HG02973 (cell line): ENCODE measurements at regions not wholly inside any gene's neighbourhood (a gene's known extent, or its start where the extent isn't known, plus 50 kb on each side); places are given as distances from the start of the nearest gene placed in this dataset.

Experiments used
- ATAC-seq: cut with Tn5 transposase; IDR thresholded peaks from one replicate; pipeline ENCODE4 v1.9.1; 2021; ENCODE audit warnings: moderate library complexity; ENCODE audit not compliant: unreplicated experiment

DNA sequence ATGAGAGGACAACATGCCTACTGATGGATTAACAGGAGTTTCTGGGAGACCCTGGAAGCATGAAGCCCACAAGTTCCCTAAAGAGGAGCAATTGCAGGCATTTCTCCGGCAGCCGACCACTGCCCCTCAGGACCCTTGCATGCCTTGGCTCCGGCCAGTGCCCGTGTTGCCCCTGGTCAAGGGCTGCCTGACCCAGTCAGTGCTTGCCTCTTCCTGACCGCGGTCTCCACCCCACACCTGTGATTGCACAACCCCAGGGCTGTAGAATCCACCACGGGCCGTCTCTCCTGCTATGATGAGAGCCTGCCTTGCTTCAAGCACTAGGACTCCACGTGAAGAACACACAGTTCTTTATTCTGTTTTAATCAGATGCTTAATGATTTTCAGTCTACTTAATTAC, 127.5 kb downstream of the GLI2 start:
- ATAC-seq: no peak

DNA sequence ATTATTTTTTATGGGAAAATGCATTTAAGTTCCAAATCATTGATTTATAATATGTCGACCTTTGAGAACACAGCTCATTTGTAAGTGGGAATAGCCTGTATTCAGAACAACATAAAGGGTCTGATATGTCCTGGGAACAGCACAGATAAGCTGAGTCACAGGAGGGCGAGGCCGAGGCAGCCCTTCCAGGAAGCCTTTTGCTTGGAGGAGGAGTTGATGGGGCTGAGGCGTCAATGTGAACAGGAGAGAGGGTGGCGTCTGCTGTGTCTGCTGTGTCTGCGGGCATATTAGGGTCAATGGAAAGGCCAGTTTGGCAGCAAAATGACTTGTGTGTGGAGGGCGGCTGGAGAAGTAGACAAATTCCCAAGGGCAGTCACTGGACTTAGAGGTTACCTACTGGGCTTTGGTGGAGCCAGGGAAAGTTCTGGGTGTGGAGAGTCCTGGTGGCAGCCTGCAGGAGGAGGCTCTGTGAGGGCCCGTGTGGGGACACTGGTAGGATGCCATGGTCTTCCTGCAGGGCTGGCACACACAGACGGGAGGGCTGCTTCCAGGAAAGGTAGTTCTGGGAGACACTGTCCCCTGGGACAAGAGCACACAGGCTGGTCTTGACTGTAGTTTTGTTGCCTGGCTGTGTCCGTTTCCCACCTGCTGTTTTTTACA, 128.1 kb downstream of the GLI2 start:
- ATAC-seq: no peak

DNA sequence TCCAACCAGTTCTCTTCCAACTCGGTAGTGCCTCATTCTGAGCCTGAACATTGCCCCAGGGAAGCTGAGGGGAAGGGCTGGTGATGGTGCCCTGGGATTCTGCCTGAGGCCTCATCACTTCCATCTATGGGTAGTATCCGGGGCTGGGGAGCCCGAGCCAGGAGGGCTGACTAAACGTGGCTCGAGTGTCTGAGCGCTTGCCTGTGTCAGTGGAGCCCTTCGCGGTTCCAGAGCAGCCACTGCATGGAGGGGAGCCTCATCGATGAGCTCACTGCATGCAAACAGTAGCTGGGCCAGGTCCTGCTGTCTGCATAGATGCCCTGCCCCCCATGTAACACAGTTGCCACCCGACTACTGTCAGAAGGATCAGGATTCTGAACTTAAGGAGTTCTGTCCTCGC, 129.3 kb downstream of the GLI2 start:
- ATAC-seq: no peak

DNA sequence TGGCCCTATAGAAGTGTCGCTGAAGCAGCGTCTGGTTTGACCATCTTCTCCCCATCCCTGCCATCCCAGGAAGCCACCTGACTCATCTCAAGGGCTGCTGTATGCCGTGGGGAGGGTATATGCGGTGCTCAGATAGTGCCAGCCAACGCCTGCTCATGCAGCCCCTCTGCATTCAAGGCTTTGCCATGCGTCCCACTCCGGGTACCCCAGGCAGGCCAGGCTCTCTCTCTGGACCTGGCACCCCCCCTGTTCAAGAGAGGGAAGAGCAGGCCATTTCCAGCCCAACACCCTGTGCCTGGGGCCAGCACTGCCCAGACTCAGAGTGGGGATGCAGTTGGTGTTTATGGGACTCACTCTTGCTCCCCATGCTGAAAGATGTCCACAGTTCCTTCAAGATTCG, 130.0 kb downstream of the GLI2 start:
- no peak for ATAC-seq

DNA sequence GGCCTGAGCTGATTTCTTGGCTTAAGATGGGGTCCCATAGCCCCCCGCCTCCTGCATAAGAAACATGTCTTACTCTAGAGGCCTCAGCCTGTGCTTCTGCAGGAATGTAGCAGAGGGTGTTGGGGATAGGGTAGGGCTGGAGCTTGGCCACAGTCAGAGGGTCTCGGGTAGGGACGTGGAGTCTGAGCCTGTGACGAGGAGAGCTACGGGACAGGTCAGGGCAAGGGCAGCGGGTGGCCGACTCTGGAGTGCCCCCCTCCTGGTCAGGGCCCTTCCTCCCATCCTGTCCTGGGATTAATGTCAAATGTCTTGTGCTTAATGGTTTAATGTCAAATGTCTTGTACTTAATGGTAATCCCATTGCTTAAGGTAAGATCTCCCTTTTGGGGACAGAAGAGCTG, 130.4 kb downstream of the GLI2 start:
- no peak for ATAC-seq

DNA sequence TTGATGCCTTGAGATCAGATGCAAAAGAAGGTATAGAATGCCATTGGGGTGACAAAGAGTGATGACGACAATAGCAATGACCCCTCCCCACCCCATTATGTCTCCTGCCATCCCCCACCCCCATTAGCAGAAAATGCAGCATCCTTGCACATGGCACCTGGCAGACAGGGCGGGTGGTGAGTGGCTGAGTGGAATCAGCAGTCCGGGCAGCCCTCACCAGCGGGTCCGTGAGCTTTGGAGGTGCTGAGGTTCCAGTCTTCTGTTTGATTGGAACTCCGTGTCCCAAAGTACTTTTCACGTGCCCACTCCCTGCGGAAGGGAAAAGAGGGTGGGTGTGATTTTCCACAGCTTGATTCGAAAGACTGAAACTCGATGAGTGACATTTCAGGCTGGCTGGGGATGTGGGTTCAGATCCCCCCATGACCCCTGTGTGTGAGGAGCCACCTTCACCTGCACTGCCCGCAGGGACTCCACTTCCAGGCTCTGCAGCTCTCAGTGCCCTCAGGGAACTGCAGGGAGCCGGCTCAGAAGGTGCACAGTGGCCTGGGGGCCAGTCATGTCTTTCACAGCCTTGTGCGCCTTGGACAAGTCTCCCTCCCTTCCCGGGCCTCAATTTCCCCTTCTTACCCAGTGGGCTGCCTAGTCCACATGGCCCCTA, 130.9 kb downstream of the GLI2 start:
- no peak for ATAC-seq

DNA sequence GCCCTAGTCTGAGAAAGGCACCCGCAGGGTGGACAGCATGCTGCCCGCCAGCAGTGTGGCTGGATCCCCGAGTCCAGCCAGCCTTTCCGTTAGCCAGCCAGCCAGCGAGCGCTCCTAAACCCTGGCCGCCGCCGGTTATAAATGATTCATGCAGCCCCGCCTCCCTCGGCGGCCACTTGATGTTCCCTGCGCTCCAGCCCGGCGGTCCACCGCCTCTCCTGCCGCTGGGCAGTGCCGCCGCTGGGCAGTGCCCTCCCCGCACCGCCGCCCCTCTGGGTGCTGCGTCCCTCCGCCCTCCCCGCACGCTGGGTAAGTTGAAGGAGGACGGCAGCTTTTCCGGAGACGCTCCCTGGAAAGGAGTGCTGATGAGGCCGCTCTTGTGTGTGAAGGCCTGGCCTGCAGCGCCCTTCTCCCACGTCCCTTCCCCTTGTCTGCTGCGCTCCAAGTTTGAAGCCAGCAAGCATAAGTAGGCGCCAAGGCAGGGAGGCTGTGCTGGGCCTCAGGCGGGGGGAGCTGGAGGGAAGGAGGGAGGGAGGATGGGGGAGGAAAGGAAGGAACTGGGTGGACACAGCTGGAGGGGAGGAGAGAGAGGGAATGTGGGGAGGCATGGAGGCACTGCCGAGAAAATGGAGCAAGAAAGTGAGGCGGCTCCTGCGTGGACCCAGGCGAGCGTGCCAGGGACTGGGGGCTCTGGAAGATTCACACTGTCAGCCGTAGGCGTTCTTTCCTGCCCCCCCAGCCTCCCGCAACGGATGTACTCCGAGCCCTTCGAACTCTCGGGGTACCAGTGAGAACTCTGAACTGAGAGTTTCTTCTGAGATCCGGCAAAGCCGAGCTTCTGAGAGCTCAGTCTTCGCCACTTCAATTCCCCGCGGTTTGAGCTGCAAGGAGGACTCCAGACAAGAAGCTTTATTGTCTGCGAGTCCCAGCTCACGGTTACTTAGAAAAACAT, 131.9 kb downstream of the GLI2 start:
- ATAC-seq: no peak

DNA sequence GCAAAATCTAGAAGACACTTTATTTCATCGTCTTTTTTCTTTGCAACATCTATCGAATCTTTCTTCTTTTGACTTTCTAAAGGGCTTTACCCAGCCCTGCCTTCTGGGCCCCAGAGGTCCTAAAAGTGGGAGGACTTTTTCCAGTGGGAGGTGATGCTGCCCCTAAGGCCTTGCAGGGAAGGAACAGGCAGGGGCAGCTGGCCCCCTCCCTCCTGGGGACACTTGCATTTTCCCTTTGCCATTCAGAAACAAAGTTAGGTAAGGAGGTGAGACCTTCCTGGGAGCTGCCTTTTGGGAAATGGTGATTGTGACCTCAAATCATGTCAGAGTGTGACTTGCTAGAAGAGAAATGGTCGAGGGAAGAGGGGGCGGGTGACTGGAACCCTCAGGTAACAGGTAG, 132.7 kb downstream of the GLI2 start:
- no peak for ATAC-seq

DNA sequence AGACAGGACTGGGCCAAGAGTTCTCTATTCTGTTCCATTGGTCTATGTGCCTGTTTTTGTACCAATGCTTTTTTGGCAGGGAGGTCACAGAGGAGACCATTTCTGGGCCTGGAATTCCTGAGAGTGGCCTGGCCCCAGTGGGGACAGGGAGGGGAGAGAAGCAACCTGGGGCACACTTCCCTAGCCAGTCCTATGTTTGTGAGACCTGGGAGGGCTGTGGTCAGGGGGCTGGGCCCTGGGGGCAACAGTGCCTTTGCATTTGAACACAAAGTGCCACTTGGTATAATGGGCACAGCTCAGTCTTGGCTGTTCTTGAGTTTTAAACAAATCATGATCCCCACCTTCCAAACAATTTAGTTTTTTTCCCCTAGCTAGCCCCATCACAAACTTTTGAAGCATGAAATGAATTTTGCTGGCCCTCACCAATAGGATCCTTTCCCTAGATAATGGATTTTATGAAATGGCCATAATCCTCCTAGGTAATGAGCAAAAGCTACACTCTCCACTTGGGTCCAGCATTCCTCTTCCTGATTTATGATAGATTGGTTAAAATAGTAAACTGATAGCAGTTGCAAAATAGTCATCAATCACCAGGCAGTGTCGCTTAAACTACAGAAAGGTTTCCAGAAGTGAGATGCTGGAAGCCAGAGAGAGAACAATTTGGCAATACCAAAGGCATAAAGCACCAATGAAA, 133.5 kb downstream of the GLI2 start:
- ATAC-seq: no peak

DNA sequence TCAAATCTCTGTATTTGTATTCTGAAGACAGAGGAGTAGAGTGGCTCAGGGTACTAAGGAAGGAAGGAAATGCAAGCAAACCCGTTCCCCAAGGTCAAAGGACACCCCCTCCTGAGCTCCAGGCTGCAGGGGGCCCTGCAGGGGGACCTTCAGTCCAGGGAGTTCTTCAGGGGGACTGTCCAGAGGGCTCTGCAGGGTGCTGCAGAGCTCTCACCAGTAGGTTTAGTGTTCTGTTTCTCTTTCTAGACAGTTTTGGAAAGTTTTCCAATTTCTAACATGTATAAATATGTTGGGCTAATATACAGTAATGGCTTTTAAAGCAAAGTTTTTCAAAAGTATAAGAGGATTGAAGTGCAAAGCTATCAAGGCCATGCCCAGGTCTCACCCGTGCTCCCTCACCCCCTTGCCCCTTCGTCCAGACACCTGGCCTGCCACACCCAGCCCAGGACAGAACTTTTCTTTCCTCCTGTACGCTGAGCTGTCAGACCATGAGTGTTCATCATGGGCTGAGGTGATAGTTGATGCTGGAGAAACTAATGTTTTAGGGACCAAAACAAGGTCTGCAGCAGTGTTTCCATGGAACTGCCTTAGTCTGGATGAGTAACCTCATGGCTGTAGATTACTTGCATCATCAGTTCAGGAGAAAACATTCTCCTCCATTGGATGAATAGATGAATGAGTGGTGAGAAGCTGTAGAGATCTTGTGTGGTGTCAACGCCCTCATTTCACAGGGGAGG, 134.2 kb downstream of the GLI2 start:
- no peak for ATAC-seq

DNA sequence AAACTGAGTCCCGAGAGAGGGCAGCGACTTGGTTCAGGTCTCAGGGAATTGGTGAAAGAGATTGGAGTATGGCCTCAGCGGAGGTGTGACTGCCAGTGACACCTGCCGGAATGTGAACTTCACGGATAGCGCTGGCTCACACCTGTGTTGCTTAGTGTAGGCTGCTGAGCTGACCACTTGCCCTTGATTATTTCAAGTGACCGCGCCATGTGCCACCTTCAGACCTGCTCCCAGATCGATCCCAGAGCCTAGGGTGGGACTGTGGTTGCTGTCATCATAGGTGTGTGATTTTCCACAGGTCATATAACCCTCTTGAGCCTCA, 134.8 kb downstream of the GLI2 start:
- no peak for ATAC-seq

DNA sequence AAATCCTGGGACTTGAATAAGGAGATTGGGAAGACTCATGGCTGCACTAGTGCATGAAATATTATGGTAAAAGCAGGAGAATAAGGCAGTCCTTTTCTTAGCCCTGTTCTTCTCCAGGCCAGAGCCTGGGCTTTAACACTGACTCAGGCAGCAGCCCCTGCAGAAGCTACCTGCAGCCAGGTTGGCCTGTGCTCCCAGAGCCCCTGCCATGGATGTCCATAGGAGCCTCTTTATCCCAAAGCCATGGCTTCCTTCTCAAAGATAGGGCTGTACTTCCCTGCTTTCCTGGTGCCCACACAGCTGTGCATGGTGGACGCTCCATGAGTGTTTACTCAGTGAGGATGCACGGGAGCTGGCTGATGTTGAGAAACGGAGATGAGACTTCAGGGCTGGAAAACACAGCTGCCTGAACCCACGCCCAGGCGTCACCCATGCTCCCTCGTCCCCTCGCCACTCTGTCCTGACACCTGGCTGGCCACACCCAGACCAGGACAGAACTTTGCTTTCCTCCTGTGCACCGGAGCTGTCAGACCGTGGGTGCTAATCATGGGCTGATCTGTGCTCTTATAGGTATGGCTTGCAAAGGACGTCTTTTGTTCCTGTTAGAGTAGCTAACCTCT, 135.5 kb downstream of the GLI2 start:
- ATAC-seq: no peak

DNA sequence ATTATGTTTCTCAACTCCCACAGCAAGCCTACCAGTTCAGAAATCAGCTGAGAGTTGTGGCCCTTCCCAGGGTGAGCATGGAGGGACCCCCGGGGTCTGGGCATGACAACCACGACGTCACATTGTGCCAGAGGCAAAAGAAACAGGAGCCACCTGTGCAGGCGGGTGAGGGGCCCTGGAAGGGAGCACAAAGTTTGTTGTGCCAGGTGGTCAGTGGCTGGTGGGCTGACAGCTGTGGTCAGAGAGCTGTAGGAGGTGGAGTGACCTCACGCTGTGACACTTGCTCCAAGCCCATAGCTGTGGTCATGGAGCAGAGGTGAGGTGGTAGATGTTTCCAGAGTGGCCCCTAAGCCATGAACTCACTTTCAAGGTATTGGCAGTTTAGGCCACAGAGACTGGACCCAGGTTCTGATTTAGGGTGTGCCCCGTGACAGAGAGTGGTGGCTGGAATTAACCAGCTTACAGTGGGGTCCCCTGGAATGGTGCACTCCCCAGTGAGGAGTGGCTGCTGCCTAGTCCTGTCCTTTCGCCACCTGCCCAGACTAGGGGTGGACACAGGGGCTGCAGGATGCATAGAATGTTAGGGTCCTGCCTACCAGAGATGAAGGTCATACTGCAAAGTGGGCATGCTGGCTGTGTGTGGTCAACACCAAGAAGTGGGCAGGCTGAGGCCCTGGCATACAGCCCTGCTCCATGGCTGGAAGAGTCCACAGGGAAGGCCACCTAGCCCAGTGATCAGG, 136.4 kb downstream of the GLI2 start:
- no peak for ATAC-seq

DNA sequence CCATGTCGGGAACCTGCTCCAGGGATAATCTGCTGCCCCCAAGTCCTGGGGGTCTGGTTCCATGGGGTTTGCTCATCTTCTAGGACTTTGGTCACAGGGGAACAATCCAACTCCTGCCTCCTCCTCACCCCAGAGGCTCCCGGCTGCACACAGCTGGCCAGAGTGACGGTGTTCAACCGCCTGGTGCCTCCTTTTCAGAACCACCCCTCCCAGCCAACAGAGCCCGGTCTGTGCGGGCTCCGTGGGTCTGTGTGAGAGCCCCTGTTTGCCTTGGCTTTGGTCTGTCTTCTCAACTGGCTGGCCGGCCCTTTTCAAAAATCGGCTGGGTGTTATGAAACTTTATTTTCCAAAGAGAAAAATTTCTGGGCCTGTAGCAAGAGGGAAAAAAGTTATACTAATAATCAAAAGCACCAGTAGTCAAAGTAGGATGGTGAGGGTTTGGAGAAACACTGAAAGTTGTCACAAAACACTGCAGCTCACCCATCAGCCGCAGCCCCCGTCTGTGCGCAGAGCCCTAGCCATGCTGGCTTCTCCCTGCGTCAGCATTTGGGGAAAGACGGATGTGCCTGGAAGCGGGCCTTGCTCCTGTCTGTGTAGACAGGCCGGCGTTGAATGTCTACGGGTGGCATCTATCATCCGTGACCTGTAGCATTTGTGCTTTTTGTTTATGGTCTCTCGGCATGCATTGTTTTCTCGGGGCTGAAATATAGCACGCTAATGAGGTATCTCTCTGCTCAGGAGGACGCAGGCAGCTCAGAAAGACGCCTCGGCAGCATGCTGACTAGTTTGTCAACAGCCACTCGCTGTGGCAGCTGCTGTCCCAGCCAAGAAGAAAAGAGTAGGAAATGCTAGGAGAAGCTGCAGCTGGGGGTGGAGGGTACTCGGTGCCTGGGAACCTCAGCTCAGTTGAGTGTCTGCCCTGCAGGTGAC, 138.6 kb downstream of the GLI2 start:
- no peak for ATAC-seq

DNA sequence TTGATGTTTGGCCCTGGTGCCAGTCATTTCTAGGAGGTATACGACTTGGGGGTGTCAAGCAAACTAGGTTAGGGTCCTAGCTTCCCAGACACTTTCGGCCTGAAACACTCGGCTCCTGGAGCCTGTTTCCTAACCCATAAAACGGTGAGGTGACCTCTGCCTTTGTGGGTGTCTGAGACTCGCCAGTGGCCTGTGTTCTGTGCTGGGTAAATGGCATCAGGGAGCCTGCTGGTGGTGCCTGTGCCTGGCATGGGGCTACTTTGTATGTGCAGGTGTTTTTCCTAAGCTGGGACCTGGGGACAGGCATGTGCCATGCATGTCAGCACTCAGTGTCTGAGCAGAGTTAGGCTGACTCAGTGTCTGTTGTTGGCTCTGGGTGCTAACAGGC, 139.2 kb downstream of the GLI2 start:
- no peak for ATAC-seq

DNA sequence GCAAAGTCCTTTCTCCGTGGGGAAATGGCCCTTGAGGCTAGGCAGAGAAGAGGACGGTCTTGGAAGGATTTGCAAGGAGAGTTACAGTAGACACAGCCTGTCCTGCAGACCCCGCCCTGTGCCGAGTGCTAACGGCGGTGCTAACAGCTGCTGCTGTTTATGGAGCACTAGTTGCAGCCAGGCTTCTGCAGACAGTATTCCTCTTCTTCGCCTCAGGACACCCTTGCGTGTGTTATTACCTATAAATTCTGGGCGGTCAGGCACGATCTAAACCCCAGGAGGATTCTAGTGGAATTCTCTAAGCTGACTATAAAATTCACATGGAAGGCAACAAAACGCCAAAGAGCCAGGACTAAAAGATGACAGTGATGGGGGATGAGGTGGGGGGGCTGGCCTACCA, 139.8 kb downstream of the GLI2 start:
- no peak for ATAC-seq

DNA sequence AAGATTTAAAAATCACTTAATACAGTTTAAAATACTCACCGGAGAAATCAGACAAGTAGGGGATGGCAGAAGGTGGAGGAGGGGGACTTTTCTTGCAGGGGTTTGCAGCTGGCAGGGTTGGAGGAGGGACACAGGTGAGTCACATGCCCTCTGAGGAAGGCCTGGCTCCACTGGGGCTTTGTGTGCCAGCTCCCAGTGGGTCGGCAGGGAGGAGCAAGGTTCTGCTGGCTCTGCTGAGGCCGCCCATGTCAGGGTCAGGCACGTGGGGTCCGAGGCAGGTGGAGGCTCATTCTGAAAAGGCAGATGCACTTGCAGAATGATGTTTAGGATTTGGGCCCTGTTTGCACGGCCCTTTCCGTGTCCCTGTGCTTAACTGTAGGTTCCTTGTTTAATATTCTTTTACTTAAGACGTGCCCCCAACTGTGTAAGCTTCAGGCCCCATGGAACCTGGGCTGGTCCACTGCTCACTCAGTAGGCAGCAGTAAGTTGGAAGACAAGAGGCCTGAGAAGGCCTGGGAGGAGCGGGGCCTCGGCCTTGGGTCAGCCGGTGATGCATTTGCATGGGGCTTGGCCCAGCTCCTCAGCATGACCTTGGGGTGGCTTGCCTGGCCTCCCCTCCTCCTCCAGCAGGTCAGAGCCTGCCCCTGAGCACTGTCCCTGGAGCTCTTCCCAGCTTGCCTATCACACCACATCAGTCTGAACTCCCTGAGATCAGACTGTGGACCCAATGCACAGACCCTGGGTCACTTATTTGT, 141.0 kb downstream of the GLI2 start:
- ATAC-seq: no peak

DNA sequence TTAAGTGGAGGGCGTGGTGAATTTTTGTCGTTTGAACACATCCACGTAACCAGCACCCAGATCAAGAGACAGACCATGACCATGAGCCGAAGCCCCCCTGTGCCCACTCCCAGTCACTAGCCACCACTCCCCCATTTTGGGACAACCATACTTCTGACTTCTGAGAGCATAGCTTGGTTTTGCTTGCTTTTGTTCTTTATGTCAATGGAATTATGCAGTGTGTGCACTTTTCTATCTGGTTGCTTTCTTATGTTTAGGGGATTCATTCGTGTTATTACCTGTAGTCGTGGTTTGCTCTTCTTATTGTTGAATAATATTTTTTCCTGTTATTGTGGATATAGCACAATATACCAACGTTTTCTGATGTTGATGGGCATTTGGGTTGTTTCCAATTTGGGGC, 141.7 kb downstream of the GLI2 start:
- ATAC-seq: no peak
